SK-N-SH (cell line): ENCODE measurements at regions not wholly inside any gene's neighbourhood (a gene's known extent, or its start where the extent isn't known, plus 50 kb on each side); places are given as distances from the start of the nearest gene placed in this dataset.

Experiments used
- CTCF ChIA-PET: fragments of 300-600, 350-600 bp; formaldehyde crosslinking; extraction: SDS; loops from one replicate; lab custom pipeline; 2021; lab: Yijun Ruan, JAX
- POLR2A ChIA-PET: fragments of 350-600 bp; sonication (Branson Sonifier 250); formaldehyde crosslinking; extraction: SDS; loops from one replicate; lab custom pipeline; 2020; ENCODE audit warnings: antibody characterized with exemption, inconsistent platforms; lab: Yijun Ruan, JAX
- DNase-seq: peaks from one replicate; pipeline ENCODE4 v3.0.0; 2012
- H2AFZ ChIP-seq: fragments of 200-600 bp; sonication (generic); 2 replicates; pipeline ENCODE4 v1.8.1; 2016; ENCODE audit warnings: antibody characterized with exemption, mild to moderate bottlenecking, low read depth
- H3F3A ChIP-seq: fragments of 200-600 bp; sonication (generic); replicated peaks from 2 replicates; pipeline ENCODE3; 2016; ENCODE audit warnings: antibody characterized with exemption, mild to moderate bottlenecking; ENCODE audit not compliant: insufficient read depth
- H3K27ac ChIP-seq, 2 experiments: fragments of 200-500 bp in 1 of 2; fragments of 200-600 bp in 1 of 2; sonication (Bioruptor generic) in 1 of 2; sonication (generic), shearing (Covaris generic) in 1 of 2; 2 replicates each; pipeline versions ENCODE4 v1.5.1 to v1.6.1; 2014 to 2016; ENCODE audit warnings: low read depth in 2 of 2, inconsistent platforms in 1 of 2, low read length in 1 of 2, mild to moderate bottlenecking in 1 of 2, mixed read lengths in 1 of 2
- H3K27me3 ChIP-seq: fragments of 200-600 bp; sonication (generic), shearing (Covaris generic); 2 replicates; pipeline ENCODE4 v1.6.1; 2016; ENCODE audit warnings: mixed run types; ENCODE audit not compliant: insufficient read depth
- H3K36me3 ChIP-seq, 2 experiments: fragments of 200-500 bp in 1 of 2; fragments of 200-600 bp in 1 of 2; sonication (Bioruptor generic) in 1 of 2; sonication (generic) in 1 of 2; replicated peaks in 1 of 2; 2 replicates each; pipeline versions ENCODE3 to v1.5.1; 2014 to 2016; ENCODE audit warnings: low read length in 1 of 2, mild to moderate bottlenecking in 1 of 2; ENCODE audit not compliant: insufficient read depth in 2 of 2, control insufficient read depth in 1 of 2
- H3K4me1 ChIP-seq, 2 experiments: fragments of 200-500 bp in 1 of 2; fragments of 200-600 bp in 1 of 2; sonication (Bioruptor generic) in 1 of 2; sonication (generic), shearing (Covaris generic) in 1 of 2; 2 replicates each; pipeline versions ENCODE4 v1.5.1 to v1.6.1; 2014 to 2016; ENCODE audit warnings: low read depth in 1 of 2, low read length in 1 of 2, mixed run types in 1 of 2; ENCODE audit not compliant: insufficient read depth in 2 of 2, control insufficient read depth in 1 of 2
- H3K4me2 ChIP-seq: fragments of 200-600 bp; sonication (generic), shearing (Covaris generic); 2 replicates; pipeline ENCODE4 v1.6.1; 2017; ENCODE audit warnings: mixed run types
- H3K4me3 ChIP-seq, 2 experiments: fragments of 200-500 bp in 1 of 2; fragments of 200-600 bp in 1 of 2; sonication (Bioruptor generic) in 1 of 2; sonication (generic), shearing (Covaris generic) in 1 of 2; 2 replicates each; pipeline versions ENCODE4 v1.5.1 to v1.8.1; 2014 to 2016; ENCODE audit warnings: low read depth in 2 of 2, inconsistent platforms in 1 of 2, low read length in 1 of 2, mild to moderate bottlenecking in 1 of 2, mixed read lengths in 1 of 2, moderate library complexity in 1 of 2
- H3K79me2 ChIP-seq: fragments of 200-600 bp; sonication (generic); 2 replicates; pipeline ENCODE4 v1.8.1; 2017; ENCODE audit warnings: mild to moderate bottlenecking; ENCODE audit not compliant: insufficient read depth
- H3K9ac ChIP-seq: fragments of 200-600 bp; sonication (generic); 2 replicates; pipeline ENCODE4 v1.6.1; 2017; ENCODE audit warnings: mixed run types
- H3K9me2 ChIP-seq: fragments of 200-600 bp; sonication (generic); 2 replicates; pipeline ENCODE4 v1.6.1; 2017; ENCODE audit warnings: mixed run types
- H3K9me3 ChIP-seq: fragments of 200-600 bp; sonication (generic); 2 replicates; pipeline ENCODE4 v1.6.1; 2017; ENCODE audit warnings: mixed run types, mild to moderate bottlenecking, moderate library complexity
- H4K20me1 ChIP-seq: fragments of 200-600 bp; sonication (generic); 2 replicates; pipeline ENCODE4 v1.6.1; 2017; ENCODE audit warnings: mild to moderate bottlenecking, mixed run types; ENCODE audit not compliant: insufficient read depth
- ELF1 ChIP-seq: IDR thresholded peaks from 2 replicates; pipeline ENCODE4 v1.4.0; 2012
- EP300 ChIP-seq, 2 experiments: IDR thresholded peaks; 2 replicates each; pipeline versions ENCODE4 v1.4.0 to v1.6.1; 2012; ENCODE audit warnings: borderline replicate concordance in 1 of 2, low read depth in 1 of 2, low read length in 1 of 2
- EZH2phosphoT487 ChIP-seq: fragments of 200-600 bp; sonication (generic); IDR thresholded peaks from 2 replicates; pipeline ENCODE4 v1.6.1; 2017; ENCODE audit warnings: low read depth, mixed run types, mild to moderate bottlenecking, antibody characterized with exemption, moderate library complexity, borderline replicate concordance
- GABPA ChIP-seq: IDR thresholded peaks from 2 replicates; pipeline ENCODE4 v1.4.0; 2012; ENCODE audit warnings: low read depth, mild to moderate bottlenecking
- MAX ChIP-seq: IDR thresholded peaks from 2 replicates; pipeline ENCODE4 v1.4.0; 2012; ENCODE audit warnings: low read depth
- MEF2A ChIP-seq: IDR thresholded peaks from 2 replicates; pipeline ENCODE4 v1.4.0; 2012; ENCODE audit warnings: low read depth, borderline replicate concordance
- POLR2AphosphoS5 ChIP-seq: IDR thresholded peaks from 2 replicates; pipeline ENCODE4 v1.6.1; 2012; ENCODE audit warnings: low read depth, low read length
- RAD21 ChIP-seq: IDR thresholded peaks from 2 replicates; pipeline ENCODE4 v1.6.1; 2012; ENCODE audit warnings: mild to moderate bottlenecking, low read length
- RCOR1 ChIP-seq: fragments of 150-350 bp; IDR thresholded peaks from 2 replicates; pipeline ENCODE4 v1.6.1; 2017; ENCODE audit warnings: antibody characterized with exemption, low read length
- RFX5 ChIP-seq: IDR thresholded peaks from 2 replicates; pipeline ENCODE4 v1.6.1; 2012; ENCODE audit warnings: mild to moderate bottlenecking, improper control_type of control experiment, low read length
- RXRA ChIP-seq: IDR thresholded peaks from 2 replicates; pipeline ENCODE4 v1.4.0; 2012; ENCODE audit warnings: low read depth, mild to moderate bottlenecking, borderline replicate concordance
- SIN3A ChIP-seq: IDR thresholded peaks from 2 replicates; pipeline ENCODE4 v1.6.1; 2012; ENCODE audit warnings: low read depth, mild to moderate bottlenecking, low read length, moderate library complexity, borderline replicate concordance
- SMC3 ChIP-seq: IDR thresholded peaks from 2 replicates; pipeline ENCODE4 v1.6.1; 2012; ENCODE audit warnings: low read depth, low read length, improper control_type of control experiment
- TEAD4 ChIP-seq: IDR thresholded peaks from 2 replicates; pipeline ENCODE4 v1.4.0; 2012; ENCODE audit warnings: mild to moderate bottlenecking, borderline replicate concordance; ENCODE audit not compliant: insufficient read depth
- WGBS: methylation state at CpG from one replicate; pipeline ENCODE4 v1.1.6; 2017; ENCODE audit warnings: low lambda C conversion rate; 5-methylcytosine and 5-hydroxymethylcytosine counted together
- TF ChIP-seq, protein P1 (sequence below): fragments of 150-350 bp; IDR thresholded peaks from 2 replicates; pipeline ENCODE4 v1.6.1; 2016; ENCODE audit warnings: mild to moderate bottlenecking, low read depth, low read length
- TF ChIP-seq, protein P2 (sequence below): fragments of 200-600 bp; sonication (generic); IDR thresholded peaks from 2 replicates; pipeline ENCODE4 v1.6.1; 2017; ENCODE audit warnings: antibody characterized with exemption, mild to moderate bottlenecking, moderate library complexity
- TF ChIP-seq, protein P3 (sequence below): IDR thresholded peaks from 2 replicates; pipeline ENCODE4 v1.4.0; 2012; ENCODE audit warnings: low read depth, borderline replicate concordance
- TF ChIP-seq, protein P4 (sequence below): IDR thresholded peaks from 2 replicates; pipeline ENCODE4 v1.6.1; 2012; ENCODE audit warnings: mild to moderate bottlenecking, low read depth, low read length, moderate library complexity
- TF ChIP-seq, protein P5 (sequence below): fragments of 150-350 bp; IDR thresholded peaks from 2 replicates; pipeline ENCODE4 v1.6.1; 2017; ENCODE audit warnings: antibody characterized with exemption, low read length, low read depth, borderline replicate concordance
- TF ChIP-seq, protein P6 (sequence below): IDR thresholded peaks from 2 replicates; pipeline ENCODE4 v1.4.0; 2012; ENCODE audit warnings: low read depth, borderline replicate concordance

DNA sequence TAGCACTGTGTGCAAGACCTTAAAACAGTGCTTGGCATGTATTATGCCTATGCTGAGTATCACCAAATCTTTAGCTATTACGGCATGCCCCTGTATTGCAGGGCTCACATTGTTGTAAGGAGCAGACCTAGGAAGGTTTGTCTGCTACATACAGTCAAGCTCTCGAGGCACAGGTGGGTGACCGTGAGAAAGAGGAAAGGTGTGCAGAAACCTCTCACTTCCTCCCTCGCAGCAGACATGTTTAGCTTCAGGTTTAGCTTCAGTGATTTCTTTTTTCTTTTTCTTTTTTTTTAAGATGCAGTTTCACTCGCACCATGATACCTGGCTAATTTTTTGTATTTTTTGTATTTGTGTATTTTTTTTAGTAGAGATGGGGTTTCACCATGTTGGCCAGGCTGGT lies 275.8 kb upstream of the RIOK2 start:
- no peaks in the 10 kb centered on the region for H3K36me3 ChIP-seq
- H2AFZ ChIP-seq, result no peak overlapping the region
- no peak overlapping the region for H3K27ac ChIP-seq
- ChIA-PET CTCF (no interaction called here), POLR2A (no interaction called here)
- H3K9me2 ChIP-seq, result no peaks in the 10 kb centered on the region
- H3K9me3 ChIP-seq, result no peaks in the 10 kb centered on the region
- no peaks in the 10 kb centered on the region for H4K20me1 ChIP-seq
- H3K4me1 ChIP-seq, result no peaks in the 10 kb centered on the region
- 61% methylated on average over 5 of the region's 5 CpGs for WGBS
- TF ChIP-seq RAD21 (no peak), SIN3A (no peak), EZH2phosphoT487 (no peak), MEF2A (no peak), MAX (no peak), TEAD4 (no peak), EP300 (IDR thresholded peaks at IDR 0.05; ENCODE audit: borderline replicate concordance in 1 of 2, low read depth in 1 of 2, low read length in 1 of 2) (no peak), POLR2AphosphoS5 (no peak), RFX5 (no peak), RXRA (no peak), RCOR1 (no peak), ELF1 (no peak), GABPA (no peak), SMC3 (no peak)
- TF ChIP-seq, protein P1, sequence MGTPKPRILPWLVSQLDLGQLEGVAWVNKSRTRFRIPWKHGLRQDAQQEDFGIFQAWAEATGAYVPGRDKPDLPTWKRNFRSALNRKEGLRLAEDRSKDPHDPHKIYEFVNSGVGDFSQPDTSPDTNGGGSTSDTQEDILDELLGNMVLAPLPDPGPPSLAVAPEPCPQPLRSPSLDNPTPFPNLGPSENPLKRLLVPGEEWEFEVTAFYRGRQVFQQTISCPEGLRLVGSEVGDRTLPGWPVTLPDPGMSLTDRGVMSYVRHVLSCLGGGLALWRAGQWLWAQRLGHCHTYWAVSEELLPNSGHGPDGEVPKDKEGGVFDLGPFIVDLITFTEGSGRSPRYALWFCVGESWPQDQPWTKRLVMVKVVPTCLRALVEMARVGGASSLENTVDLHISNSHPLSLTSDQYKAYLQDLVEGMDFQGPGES, result no peak
- TF ChIP-seq, protein P2, sequence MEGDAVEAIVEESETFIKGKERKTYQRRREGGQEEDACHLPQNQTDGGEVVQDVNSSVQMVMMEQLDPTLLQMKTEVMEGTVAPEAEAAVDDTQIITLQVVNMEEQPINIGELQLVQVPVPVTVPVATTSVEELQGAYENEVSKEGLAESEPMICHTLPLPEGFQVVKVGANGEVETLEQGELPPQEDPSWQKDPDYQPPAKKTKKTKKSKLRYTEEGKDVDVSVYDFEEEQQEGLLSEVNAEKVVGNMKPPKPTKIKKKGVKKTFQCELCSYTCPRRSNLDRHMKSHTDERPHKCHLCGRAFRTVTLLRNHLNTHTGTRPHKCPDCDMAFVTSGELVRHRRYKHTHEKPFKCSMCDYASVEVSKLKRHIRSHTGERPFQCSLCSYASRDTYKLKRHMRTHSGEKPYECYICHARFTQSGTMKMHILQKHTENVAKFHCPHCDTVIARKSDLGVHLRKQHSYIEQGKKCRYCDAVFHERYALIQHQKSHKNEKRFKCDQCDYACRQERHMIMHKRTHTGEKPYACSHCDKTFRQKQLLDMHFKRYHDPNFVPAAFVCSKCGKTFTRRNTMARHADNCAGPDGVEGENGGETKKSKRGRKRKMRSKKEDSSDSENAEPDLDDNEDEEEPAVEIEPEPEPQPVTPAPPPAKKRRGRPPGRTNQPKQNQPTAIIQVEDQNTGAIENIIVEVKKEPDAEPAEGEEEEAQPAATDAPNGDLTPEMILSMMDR, result no peak
- TF ChIP-seq, protein P3, sequence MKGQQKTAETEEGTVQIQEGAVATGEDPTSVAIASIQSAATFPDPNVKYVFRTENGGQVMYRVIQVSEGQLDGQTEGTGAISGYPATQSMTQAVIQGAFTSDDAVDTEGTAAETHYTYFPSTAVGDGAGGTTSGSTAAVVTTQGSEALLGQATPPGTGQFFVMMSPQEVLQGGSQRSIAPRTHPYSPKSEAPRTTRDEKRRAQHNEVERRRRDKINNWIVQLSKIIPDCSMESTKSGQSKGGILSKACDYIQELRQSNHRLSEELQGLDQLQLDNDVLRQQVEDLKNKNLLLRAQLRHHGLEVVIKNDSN, result no peak
- TF ChIP-seq, protein P4, sequence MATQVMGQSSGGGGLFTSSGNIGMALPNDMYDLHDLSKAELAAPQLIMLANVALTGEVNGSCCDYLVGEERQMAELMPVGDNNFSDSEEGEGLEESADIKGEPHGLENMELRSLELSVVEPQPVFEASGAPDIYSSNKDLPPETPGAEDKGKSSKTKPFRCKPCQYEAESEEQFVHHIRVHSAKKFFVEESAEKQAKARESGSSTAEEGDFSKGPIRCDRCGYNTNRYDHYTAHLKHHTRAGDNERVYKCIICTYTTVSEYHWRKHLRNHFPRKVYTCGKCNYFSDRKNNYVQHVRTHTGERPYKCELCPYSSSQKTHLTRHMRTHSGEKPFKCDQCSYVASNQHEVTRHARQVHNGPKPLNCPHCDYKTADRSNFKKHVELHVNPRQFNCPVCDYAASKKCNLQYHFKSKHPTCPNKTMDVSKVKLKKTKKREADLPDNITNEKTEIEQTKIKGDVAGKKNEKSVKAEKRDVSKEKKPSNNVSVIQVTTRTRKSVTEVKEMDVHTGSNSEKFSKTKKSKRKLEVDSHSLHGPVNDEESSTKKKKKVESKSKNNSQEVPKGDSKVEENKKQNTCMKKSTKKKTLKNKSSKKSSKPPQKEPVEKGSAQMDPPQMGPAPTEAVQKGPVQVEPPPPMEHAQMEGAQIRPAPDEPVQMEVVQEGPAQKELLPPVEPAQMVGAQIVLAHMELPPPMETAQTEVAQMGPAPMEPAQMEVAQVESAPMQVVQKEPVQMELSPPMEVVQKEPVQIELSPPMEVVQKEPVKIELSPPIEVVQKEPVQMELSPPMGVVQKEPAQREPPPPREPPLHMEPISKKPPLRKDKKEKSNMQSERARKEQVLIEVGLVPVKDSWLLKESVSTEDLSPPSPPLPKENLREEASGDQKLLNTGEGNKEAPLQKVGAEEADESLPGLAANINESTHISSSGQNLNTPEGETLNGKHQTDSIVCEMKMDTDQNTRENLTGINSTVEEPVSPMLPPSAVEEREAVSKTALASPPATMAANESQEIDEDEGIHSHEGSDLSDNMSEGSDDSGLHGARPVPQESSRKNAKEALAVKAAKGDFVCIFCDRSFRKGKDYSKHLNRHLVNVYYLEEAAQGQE, result no peak
- TF ChIP-seq, protein P5, sequence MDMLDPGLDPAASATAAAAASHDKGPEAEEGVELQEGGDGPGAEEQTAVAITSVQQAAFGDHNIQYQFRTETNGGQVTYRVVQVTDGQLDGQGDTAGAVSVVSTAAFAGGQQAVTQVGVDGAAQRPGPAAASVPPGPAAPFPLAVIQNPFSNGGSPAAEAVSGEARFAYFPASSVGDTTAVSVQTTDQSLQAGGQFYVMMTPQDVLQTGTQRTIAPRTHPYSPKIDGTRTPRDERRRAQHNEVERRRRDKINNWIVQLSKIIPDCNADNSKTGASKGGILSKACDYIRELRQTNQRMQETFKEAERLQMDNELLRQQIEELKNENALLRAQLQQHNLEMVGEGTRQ, result no peak
- TF ChIP-seq, protein P6, sequence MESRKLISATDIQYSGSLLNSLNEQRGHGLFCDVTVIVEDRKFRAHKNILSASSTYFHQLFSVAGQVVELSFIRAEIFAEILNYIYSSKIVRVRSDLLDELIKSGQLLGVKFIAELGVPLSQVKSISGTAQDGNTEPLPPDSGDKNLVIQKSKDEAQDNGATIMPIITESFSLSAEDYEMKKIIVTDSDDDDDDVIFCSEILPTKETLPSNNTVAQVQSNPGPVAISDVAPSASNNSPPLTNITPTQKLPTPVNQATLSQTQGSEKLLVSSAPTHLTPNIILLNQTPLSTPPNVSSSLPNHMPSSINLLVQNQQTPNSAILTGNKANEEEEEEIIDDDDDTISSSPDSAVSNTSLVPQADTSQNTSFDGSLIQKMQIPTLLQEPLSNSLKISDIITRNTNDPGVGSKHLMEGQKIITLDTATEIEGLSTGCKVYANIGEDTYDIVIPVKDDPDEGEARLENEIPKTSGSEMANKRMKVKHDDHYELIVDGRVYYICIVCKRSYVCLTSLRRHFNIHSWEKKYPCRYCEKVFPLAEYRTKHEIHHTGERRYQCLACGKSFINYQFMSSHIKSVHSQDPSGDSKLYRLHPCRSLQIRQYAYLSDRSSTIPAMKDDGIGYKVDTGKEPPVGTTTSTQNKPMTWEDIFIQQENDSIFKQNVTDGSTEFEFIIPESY, result no peak
- H3K4me3 ChIP-seq, result no peak overlapping the region
- H3K9ac ChIP-seq, result no peak overlapping the region
- no peak for DNase-seq
- no peaks in the 10 kb centered on the region for H3K27me3 ChIP-seq
- peaks cover 4% of the 10 kb centered on the region for H3F3A ChIP-seq
- no peak overlapping the region for H3K4me2 ChIP-seq
- H3K79me2 ChIP-seq, result no peaks in the 10 kb centered on the region
